ENCODE measurements at regions not wholly inside any gene's neighbourhood (a gene's known extent, or its start where the extent isn't known, plus 50 kb on each side); places are given as distances from the start of the nearest gene placed in this dataset.

DNA sequence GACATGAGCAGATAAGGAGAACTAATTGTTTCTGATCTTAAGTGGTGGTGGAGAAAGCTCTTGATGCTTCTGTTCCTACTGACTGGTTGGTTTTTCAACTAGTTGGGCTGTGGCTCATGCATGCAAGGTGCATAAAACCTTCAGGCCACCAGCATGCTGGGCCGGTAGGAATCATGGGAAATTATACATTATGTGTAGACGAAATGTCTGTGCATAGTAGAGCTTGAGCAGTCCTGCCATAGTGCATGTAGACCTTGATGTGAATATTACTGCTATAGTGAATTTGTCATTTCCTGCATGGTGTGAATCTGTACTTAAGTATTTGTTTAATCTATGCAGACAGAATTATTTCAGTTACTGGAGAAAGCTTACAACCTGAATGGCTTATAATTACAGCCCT lies 433.6 kb upstream of the ADAMTSL1 start:
- H3K4me3 ChIP-seq (ENCODE audit: low read length), result no peak overlapping the region
- no peaks in the 10 kb centered on the region for H3K36me3 ChIP-seq (ENCODE audit: control insufficient read depth, low read length)
- no peaks in the 10 kb centered on the region for H3K27me3 ChIP-seq (ENCODE audit: control insufficient read depth, low read length)
- no peak for TF ChIP-seq EZH2phosphoT487 (IDR thresholded peaks at IDR 0.05; ENCODE audit: borderline replicate concordance, low read length)
- TF ChIP-seq, protein P1, sequence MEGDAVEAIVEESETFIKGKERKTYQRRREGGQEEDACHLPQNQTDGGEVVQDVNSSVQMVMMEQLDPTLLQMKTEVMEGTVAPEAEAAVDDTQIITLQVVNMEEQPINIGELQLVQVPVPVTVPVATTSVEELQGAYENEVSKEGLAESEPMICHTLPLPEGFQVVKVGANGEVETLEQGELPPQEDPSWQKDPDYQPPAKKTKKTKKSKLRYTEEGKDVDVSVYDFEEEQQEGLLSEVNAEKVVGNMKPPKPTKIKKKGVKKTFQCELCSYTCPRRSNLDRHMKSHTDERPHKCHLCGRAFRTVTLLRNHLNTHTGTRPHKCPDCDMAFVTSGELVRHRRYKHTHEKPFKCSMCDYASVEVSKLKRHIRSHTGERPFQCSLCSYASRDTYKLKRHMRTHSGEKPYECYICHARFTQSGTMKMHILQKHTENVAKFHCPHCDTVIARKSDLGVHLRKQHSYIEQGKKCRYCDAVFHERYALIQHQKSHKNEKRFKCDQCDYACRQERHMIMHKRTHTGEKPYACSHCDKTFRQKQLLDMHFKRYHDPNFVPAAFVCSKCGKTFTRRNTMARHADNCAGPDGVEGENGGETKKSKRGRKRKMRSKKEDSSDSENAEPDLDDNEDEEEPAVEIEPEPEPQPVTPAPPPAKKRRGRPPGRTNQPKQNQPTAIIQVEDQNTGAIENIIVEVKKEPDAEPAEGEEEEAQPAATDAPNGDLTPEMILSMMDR (IDR thresholded peaks at IDR 0.05; ENCODE audit: low read depth, low read length, poor library complexity, severe bottlenecking), result no peak
- no peaks in the 10 kb centered on the region; the same call in 1 of the 2 replicates for H3K9me2 ChIP-seq (replicated peaks; ENCODE audit: control insufficient read depth, low read length)
- H3K4me2 ChIP-seq (ENCODE audit: low read length), result no peak overlapping the region
- no peaks in the 10 kb centered on the region for H3K4me1 ChIP-seq (ENCODE audit: control insufficient read depth, low read length)
- H3K79me2 ChIP-seq (ENCODE audit: control insufficient read depth, low read length), result no peaks in the 10 kb centered on the region
- H3F3A ChIP-seq (ENCODE audit: control insufficient read depth, insufficient read depth), result no peaks in the 10 kb centered on the region
- no peaks in the 10 kb centered on the region for H4K20me1 ChIP-seq (ENCODE audit: control insufficient read depth, insufficient read depth, low read depth, low read length)
- no peak overlapping the region for H3K27ac ChIP-seq (ENCODE audit: low read depth, low read length)
- no peaks in the 10 kb centered on the region for H3K9me3 ChIP-seq (ENCODE audit: control insufficient read depth, insufficient read depth, low read length)

DNA sequence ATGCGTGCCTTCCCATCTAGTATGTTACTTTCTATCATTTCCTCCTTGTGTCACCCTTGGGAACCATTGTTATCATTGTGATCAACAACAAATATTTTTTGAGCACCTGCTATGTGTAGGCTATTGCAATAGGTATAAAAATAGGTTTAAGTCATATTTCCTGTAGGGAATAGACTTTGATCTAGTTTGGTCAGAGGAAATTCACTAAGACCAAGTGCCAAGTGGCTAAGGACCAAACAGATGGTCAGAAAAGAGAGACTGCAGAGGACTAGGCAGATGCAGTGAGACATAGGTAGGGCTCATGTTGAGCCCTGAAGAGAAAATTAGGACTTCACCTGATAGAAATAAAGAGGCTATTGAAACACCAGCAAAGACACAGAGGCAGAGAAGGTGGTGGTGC lies 430.0 kb upstream of the ADAMTSL1 start:
- Histone ChIP-seq H3K9me2 (replicated peaks; ENCODE audit: control insufficient read depth, low read length) (no peaks in the 10 kb centered on the region; the same call in 1 of the 2 replicates), H3K27ac (ENCODE audit: low read depth, low read length) (no peak overlapping the region), H4K20me1 (ENCODE audit: control insufficient read depth, insufficient read depth, low read depth, low read length) (no peaks in the 10 kb centered on the region), H3K79me2 (ENCODE audit: control insufficient read depth, low read length) (no peaks in the 10 kb centered on the region), H3K4me3 (ENCODE audit: low read length) (no peak overlapping the region), H3K36me3 (ENCODE audit: control insufficient read depth, low read length) (no peaks in the 10 kb centered on the region), H3K4me2 (ENCODE audit: low read length) (no peak overlapping the region), H3K4me1 (ENCODE audit: control insufficient read depth, low read length) (no peaks in the 10 kb centered on the region), H3K9me3 (ENCODE audit: control insufficient read depth, insufficient read depth, low read length) (no peaks in the 10 kb centered on the region), H3F3A (ENCODE audit: control insufficient read depth, insufficient read depth) (no peaks in the 10 kb centered on the region), H3K27me3 (ENCODE audit: control insufficient read depth, low read length) (no peaks in the 10 kb centered on the region)
- TF ChIP-seq EZH2phosphoT487 (IDR thresholded peaks at IDR 0.05; ENCODE audit: borderline replicate concordance, low read length), result no peak
- TF ChIP-seq, protein P1 (IDR thresholded peaks at IDR 0.05; ENCODE audit: low read depth, low read length, poor library complexity, severe bottlenecking), result no peak

DNA sequence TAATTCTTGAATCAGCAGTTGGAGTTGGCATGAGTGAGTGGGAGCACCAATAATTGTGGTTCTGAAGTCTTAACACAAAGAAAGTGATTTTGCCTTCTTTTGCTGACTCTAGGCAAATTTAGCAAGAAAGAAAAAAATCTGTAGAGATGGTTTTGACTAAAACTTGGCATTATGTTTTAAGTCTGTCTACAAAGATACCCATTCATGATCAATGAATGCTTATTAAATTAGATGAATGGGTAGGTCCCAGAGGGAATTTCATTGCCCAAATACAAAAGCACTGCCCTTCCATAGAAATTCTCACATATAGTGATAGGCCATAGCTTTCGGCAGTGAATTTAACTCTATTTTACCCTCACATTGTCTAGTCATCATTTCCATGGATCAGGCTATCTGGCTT lies 428.6 kb upstream of the ADAMTSL1 start:
- Histone ChIP-seq H3K4me3 (ENCODE audit: low read length) (no peak overlapping the region), H3K27ac (ENCODE audit: low read depth, low read length) (no peak overlapping the region), H3K4me1 (ENCODE audit: control insufficient read depth, low read length) (no peaks in the 10 kb centered on the region), H4K20me1 (ENCODE audit: control insufficient read depth, insufficient read depth, low read depth, low read length) (no peaks in the 10 kb centered on the region), H3K4me2 (ENCODE audit: low read length) (no peak overlapping the region), H3K9me2 (replicated peaks; ENCODE audit: control insufficient read depth, low read length) (no peaks in the 10 kb centered on the region; the same call in 1 of the 2 replicates), H3F3A (ENCODE audit: control insufficient read depth, insufficient read depth) (no peaks in the 10 kb centered on the region), H3K9me3 (ENCODE audit: control insufficient read depth, insufficient read depth, low read length) (no peaks in the 10 kb centered on the region), H3K36me3 (ENCODE audit: control insufficient read depth, low read length) (no peaks in the 10 kb centered on the region), H3K79me2 (ENCODE audit: control insufficient read depth, low read length) (no peaks in the 10 kb centered on the region), H3K27me3 (ENCODE audit: control insufficient read depth, low read length) (no peaks in the 10 kb centered on the region)
- TF ChIP-seq, protein P1 (IDR thresholded peaks at IDR 0.05; ENCODE audit: low read depth, low read length, poor library complexity, severe bottlenecking), result no peak
- no peak for TF ChIP-seq EZH2phosphoT487 (IDR thresholded peaks at IDR 0.05; ENCODE audit: borderline replicate concordance, low read length)

Data from DOHH2 (cell line).